GM12878 (cell line): ENCODE measurements at regions not wholly inside any gene's neighbourhood (a gene's known extent, or its start where the extent isn't known, plus 50 kb on each side); places are given as distances from the start of the nearest gene placed in this dataset.

Source experiments
- ATAC-seq: fragments of 200-7000 bp; cut with Tn5 transposase; 3 replicates; pipeline ENCODE4 v1.9.1; 2020; ENCODE audit warnings: mild to moderate bottlenecking, moderate library complexity
- BruUV-seq: library from RNA; stranded (reverse); fragments of 400-500 nt; replicated peaks from 2 replicates; lab custom pipeline; 2021; lab: Mats Ljungman, UMichigan
- CTCF ChIA-PET: fragments of 300-600 bp; sonication (Branson Sonifier 250); formaldehyde crosslinking; extraction: SDS; loops from one replicate; lab custom pipeline; 2021; ENCODE audit warnings: inconsistent platforms; lab: Yijun Ruan, JAX
- POLR2A ChIA-PET: fragments of 350-600 bp; formaldehyde crosslinking; extraction: SDS; loops from one replicate; lab custom pipeline; 2021; ENCODE audit warnings: inconsistent platforms; lab: Charles Lee
- RAD21 ChIA-PET: fragments of 300-600 bp; sonication (Branson Sonifier 250); formaldehyde crosslinking; loops from one replicate; lab custom pipeline; 2023; ENCODE audit warnings: antibody characterized with exemption; ENCODE audit not compliant: unreplicated experiment; lab: Charles Lee
- SMC1A ChIA-PET: fragments of 300-600 bp; sonication (Branson Sonifier 250); formaldehyde crosslinking; loops from one replicate; lab custom pipeline; 2023; ENCODE audit not compliant: unreplicated experiment, uncharacterized antibody; lab: Charles Lee
- DNase-seq: peaks from one replicate; pipeline ENCODE4 v3.0.0-alpha.2; 2011; ENCODE audit warnings: low read depth, low spot score
- FAIRE-seq: peaks from 3 replicates; lab custom pipeline; 2011; peaks lifted over from hg19 to GRCh38; lab: Jason Lieb, UNC
- H2AFZ ChIP-seq: 2 replicates; pipeline ENCODE4 v1.6.0; 2011; ENCODE audit warnings: low read depth, low read length, control low read depth; ENCODE audit not compliant: control insufficient read depth
- H3K27ac ChIP-seq: 2 replicates; pipeline ENCODE4 v1.5.1; 2011; ENCODE audit warnings: control low read depth; ENCODE audit not compliant: control insufficient read depth, insufficient read depth
- H3K27me3 ChIP-seq, 2 experiments: replicated peaks in 1 of 2; 2 replicates each; pipeline versions ENCODE4 v1.6.0 to v1.6.1; 2011; ENCODE audit warnings: low read length in 1 of 2; ENCODE audit not compliant: control insufficient read depth in 2 of 2, insufficient read depth in 2 of 2
- H3K36me3 ChIP-seq, 2 experiments: 2 replicates each; pipeline ENCODE4 v1.5.1; 2011; ENCODE audit warnings: low read length in 1 of 2; ENCODE audit not compliant: control insufficient read depth in 2 of 2, insufficient read depth in 2 of 2
- H3K4me1 ChIP-seq: 2 replicates; pipeline ENCODE4 v1.6.1; 2011; ENCODE audit warnings: mild to moderate bottlenecking, low read length, moderate library complexity, mixed read lengths; ENCODE audit not compliant: control insufficient read depth, insufficient read depth
- H3K4me2 ChIP-seq: 2 replicates; pipeline ENCODE4 v1.6.0; 2011; ENCODE audit warnings: control low read depth; ENCODE audit not compliant: control insufficient read depth, insufficient read depth
- H3K4me3 ChIP-seq: fragments of 200-600 bp; sonication (generic); 2 replicates; pipeline ENCODE4 v1.5.1; 2016
- H3K79me2 ChIP-seq: 2 replicates; pipeline ENCODE4 v1.6.0; 2011; ENCODE audit warnings: low read length; ENCODE audit not compliant: control insufficient read depth, insufficient read depth
- H3K9ac ChIP-seq: 2 replicates; pipeline ENCODE4 v1.8.0; 2011; ENCODE audit warnings: low read length, control low read depth, mixed read lengths; ENCODE audit not compliant: control insufficient read depth, insufficient read depth
- H3K9me3 ChIP-seq: replicated peaks from 3 replicates; pipeline ENCODE4 v1.5.1; 2011; ENCODE audit warnings: mild to moderate bottlenecking, low read length; ENCODE audit not compliant: control insufficient read depth, insufficient read depth
- H4K20me1 ChIP-seq: 2 replicates; pipeline ENCODE4 v1.6.0; 2011; ENCODE audit not compliant: control insufficient read depth, insufficient read depth
- BHLHE40 ChIP-seq, 2 experiments: fragments of 450-650 bp in 1 of 2; IDR thresholded peaks; 2 replicates each; pipeline ENCODE4 v1.6.1; 2011 to 2017; ENCODE audit warnings: low read depth in 2 of 2, borderline replicate concordance in 1 of 2, improper control_type of control experiment in 1 of 2, low read length in 1 of 2, mild to moderate bottlenecking in 1 of 2
- FOS ChIP-seq: IDR thresholded peaks from 3 replicates; pipeline ENCODE4 v1.6.1; 2011; ENCODE audit warnings: borderline replicate concordance; ENCODE audit not compliant: insufficient read length; ENCODE audit errors: extremely low read depth
- MXI1 ChIP-seq: fragments of 150-350 bp; IDR thresholded peaks from 2 replicates; pipeline ENCODE4 v1.6.1; 2011; ENCODE audit warnings: low read depth, mild to moderate bottlenecking, inconsistent platforms, low read length, improper control_type of control experiment
- SUZ12 ChIP-seq: fragments of 200-600 bp; sonication (generic); IDR thresholded peaks from one replicate; pipeline ENCODE4 v1.6.1; 2018; ENCODE audit warnings: antibody characterized with exemption, mild to moderate bottlenecking; ENCODE audit not compliant: unreplicated experiment
- ZBED1 ChIP-seq: IDR thresholded peaks from 2 replicates; pipeline ENCODE4 v1.6.1; 2016; ENCODE audit warnings: borderline replicate concordance
- WGBS: methylation state at CpG from one replicate; pipeline ENCODE4 v1.1.6; 2016; ENCODE audit warnings: low lambda C conversion rate; ENCODE audit not compliant: insufficient replicate concordance, insufficient coverage; ENCODE audit errors: missing lambda C conversion rate; 5-methylcytosine and 5-hydroxymethylcytosine counted together
- in situ Hi-C: fragments of 300-500 bp; cut with MboI; formaldehyde crosslinking; loops from 9 replicates; pipeline ENCODE4 v1.14.3; 2018; ENCODE audit warnings: mixed read lengths
- intact Hi-C: fragments of 100-400 bp; cut with micrococcal nuclease; formaldehyde crosslinking; loops from one replicate; pipeline ENCODE4 v1.14.2; 2022; ENCODE audit not compliant: unreplicated experiment

GRCh38 chr15:62352817-62353216 lies 187.7 kb upstream of the C2CD4B start:
- H2AFZ ChIP-seq, result no peak overlapping the region
- ChIA-PET SMC1A (no interaction called here), CTCF (interaction anchor here (1.1 kb wide), 1 partner anchor 9 kb away, joined by 3 read pairs; no protein-coding TSS in a partner anchor), POLR2A (no interaction called here), RAD21 (no interaction called here)
- ATAC-seq (no peak), FAIRE-seq (no peak), DNase-seq (no peak)
- H4K20me1 ChIP-seq, result no peaks in the 10 kb centered on the region
- no peak overlapping the region for H3K4me2 ChIP-seq
- WGBS, result 75% methylated on average over 3 of the region's 3 CpGs
- no peaks in the 10 kb centered on the region for H3K36me3 ChIP-seq
- no peaks in the 10 kb centered on the region for H3K4me1 ChIP-seq
- H3K9ac ChIP-seq, result no peak overlapping the region
- TF ChIP-seq SUZ12 (no peak), ZBED1 (no peak), MXI1 (no peak), BHLHE40 (IDR thresholded peaks at IDR 0.05; ENCODE audit: borderline replicate concordance in 1 of 2, low read depth in 2 of 2, low read length in 1 of 2) (no peak)
- no peaks in the 10 kb centered on the region for H3K9me3 ChIP-seq
- BruUV-seq, result no TSS peak
- no peaks in the 10 kb centered on the region for H3K79me2 ChIP-seq
- in situ Hi-C loops, result no loop called here
- no peak overlapping the region for H3K27ac ChIP-seq
- no peak overlapping the region for H3K4me3 ChIP-seq
- no peaks in the 10 kb centered on the region for H3K27me3 ChIP-seq
- intact Hi-C loops, result no loop called here

- Histone ChIP-seq H3K27ac (no peak overlapping the region), H4K20me1 (no peaks in the 10 kb centered on the region; the same call in 1 of the 2 replicates), H3K4me1 (no peaks in the 10 kb centered on the region), H3K79me2 (no peaks in the 10 kb centered on the region), H3K9ac (no peak overlapping the region), H3K4me2 (no peak overlapping the region), H3K9me3 (no peaks in the 10 kb centered on the region), H3K36me3 (no peaks in the 10 kb centered on the region), H2AFZ (no peak overlapping the region), H3K4me3 (no peak overlapping the region), H3K27me3 (no peaks in the 10 kb centered on the region)
- ChIA-PET POLR2A (no interaction called here), SMC1A (interaction anchor here (1.5 kb wide), 1 partner anchor 18 kb away, joined by 3 read pairs; no protein-coding TSS in a partner anchor), RAD21 (no interaction called here), CTCF (no interaction called here)
- no peak for TF ChIP-seq FOS
- FAIRE-seq (no peak), ATAC-seq (no peak), DNase-seq (no peak)
- BruUV-seq, result no TSS peak
- in situ Hi-C loops (no loop called here), intact Hi-C loops (no loop called here)
- 22% methylated on average over 5 of the region's 5 CpGs for WGBS
Measured at GRCh38 chr15:62357431-62357830, 192.3 kb upstream of the C2CD4B start.
